MG63 (cell line): ENCODE measurements at regions not wholly inside any gene's neighbourhood (a gene's known extent, or its start where the extent isn't known, plus 50 kb on each side); places are given as distances from the start of the nearest gene placed in this dataset.

Source experiments
- DNase-seq: peaks from one replicate; pipeline ENCODE4 v3.0.0-alpha.2; 2020
- H3K27me3 ChIP-seq: fragments of 250-450 bp; sonication (Bioruptor Pico); 2 replicates; pipeline ENCODE4 v1.5.1; 2020; ENCODE audit warnings: mild to moderate bottlenecking, moderate library complexity
- H3K36me3 ChIP-seq: fragments of 250-450 bp; sonication (Bioruptor Pico); 2 replicates; pipeline ENCODE4 v1.5.1; 2020; ENCODE audit warnings: mild to moderate bottlenecking, moderate library complexity
- H3K4me3 ChIP-seq: fragments of 250-450 bp; sonication (Bioruptor Pico); 2 replicates; pipeline ENCODE4 v1.5.1; 2020; ENCODE audit warnings: mild to moderate bottlenecking, moderate library complexity
- H3K9me3 ChIP-seq: fragments of 250-450 bp; sonication (Bioruptor Pico); 2 replicates; pipeline ENCODE4 v1.5.1; 2020; ENCODE audit warnings: mild to moderate bottlenecking, moderate library complexity

GRCh38 chr2:118169359-118170005, 81.2 kb downstream of the INSIG2 start:
- peak; percentile 61 for DNase-seq
- H3K4me3 ChIP-seq: no peak overlapping the region
- no peaks in the 10 kb centered on the region for H3K27me3 ChIP-seq
- H3K9me3 ChIP-seq: no peaks in the 10 kb centered on the region
- H3K36me3 ChIP-seq: no peaks in the 10 kb centered on the region

- DNase-seq: peak; percentile 63
- H3K9me3 ChIP-seq: no peaks in the 10 kb centered on the region
- no peak overlapping the region for H3K4me3 ChIP-seq
- H3K27me3 ChIP-seq: no peaks in the 10 kb centered on the region
- H3K36me3 ChIP-seq: no peaks in the 10 kb centered on the region
These were observed 80.3 kb downstream of the INSIG2 start for GRCh38 chr2:118168615-118169014.

- Histone ChIP-seq H3K9me3 (0 out of 2 replicates have a peak, but pooled peaks cover 2% of the 10 kb centered on the region), H3K27me3 (no peaks in the 10 kb centered on the region), H3K4me3 (no peak overlapping the region), H3K36me3 (no peaks in the 10 kb centered on the region)
- DNase-seq: no peak
These were observed 78.8 kb downstream of the INSIG2 start for GRCh38 chr2:118167026-118167425.

GRCh38 chr2:118166242-118166641, 78.0 kb downstream of the INSIG2 start:
- H3K9me3 ChIP-seq: 0 out of 2 replicates have a peak, but pooled peaks cover 2% of the 10 kb centered on the region
- no peaks in the 10 kb centered on the region for H3K36me3 ChIP-seq
- no peak overlapping the region for H3K4me3 ChIP-seq
- H3K27me3 ChIP-seq: no peaks in the 10 kb centered on the region
- DNase-seq: no peak

GRCh38 chr2:118165595-118165994, 77.3 kb downstream of the INSIG2 start:
- Histone ChIP-seq H3K9me3 (0 out of 2 replicates have a peak, but pooled peaks cover 2% of the 10 kb centered on the region), H3K36me3 (no peaks in the 10 kb centered on the region), H3K4me3 (no peak overlapping the region), H3K27me3 (no peaks in the 10 kb centered on the region)
- DNase-seq: no peak
